ES-I3 (cell line): ENCODE measurements at regions not wholly inside any gene's neighbourhood (a gene's known extent, or its start where the extent isn't known, plus 50 kb on each side); places are given as distances from the start of the nearest gene placed in this dataset.

Source experiments
- H3K36me3 ChIP-seq: 2 replicates; pipeline ENCODE4 v1.6.1; 2013; ENCODE audit warnings: mild to moderate bottlenecking, low read length, control low read depth, moderate library complexity; ENCODE audit not compliant: insufficient read depth
- H3K4me1 ChIP-seq: 2 replicates; pipeline ENCODE4 v1.6.1; 2013; ENCODE audit warnings: mild to moderate bottlenecking, control low read depth, low read length; ENCODE audit not compliant: insufficient read depth
- H3K9ac ChIP-seq: 2 replicates; pipeline ENCODE4 v1.6.1; 2013; ENCODE audit warnings: low read depth, mild to moderate bottlenecking, low read length, moderate library complexity
- H3K9me3 ChIP-seq: 2 replicates; pipeline ENCODE4 v1.6.1; 2013; ENCODE audit warnings: mild to moderate bottlenecking, low read length, moderate library complexity; ENCODE audit not compliant: control insufficient read depth, insufficient read depth

DNA sequence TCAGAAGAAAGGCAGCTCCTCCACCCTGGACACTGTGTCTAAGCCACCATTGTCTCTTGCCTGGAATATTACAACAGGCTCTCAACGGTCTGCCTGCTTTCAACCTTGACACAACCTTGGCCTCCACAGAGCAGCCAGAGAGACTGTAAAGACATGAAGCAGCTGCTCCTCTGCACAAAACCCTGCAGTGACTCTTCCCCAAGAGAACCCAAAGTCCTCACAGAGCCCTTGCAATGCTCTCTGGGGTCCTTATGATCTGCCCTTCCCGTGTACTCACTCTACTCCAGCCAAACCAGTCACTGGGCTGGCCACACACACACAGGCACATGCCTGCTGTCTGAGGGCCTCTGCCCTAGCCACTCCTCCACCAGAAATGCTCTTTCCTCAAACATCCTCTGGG lies 75.9 kb upstream of the CPEB2 start:
- no peak overlapping the region for H3K9ac ChIP-seq
- no peaks in the 10 kb centered on the region for H3K9me3 ChIP-seq
- H3K36me3 ChIP-seq: no peaks in the 10 kb centered on the region
- no peaks in the 10 kb centered on the region for H3K4me1 ChIP-seq

- Histone ChIP-seq H3K9ac (no peak overlapping the region), H3K9me3 (no peaks in the 10 kb centered on the region), H3K36me3 (no peaks in the 10 kb centered on the region), H3K4me1 (no peaks in the 10 kb centered on the region)
These were observed 74.2 kb upstream of the CPEB2 start for GRCh38 chr4:14928035-14928434.

DNA sequence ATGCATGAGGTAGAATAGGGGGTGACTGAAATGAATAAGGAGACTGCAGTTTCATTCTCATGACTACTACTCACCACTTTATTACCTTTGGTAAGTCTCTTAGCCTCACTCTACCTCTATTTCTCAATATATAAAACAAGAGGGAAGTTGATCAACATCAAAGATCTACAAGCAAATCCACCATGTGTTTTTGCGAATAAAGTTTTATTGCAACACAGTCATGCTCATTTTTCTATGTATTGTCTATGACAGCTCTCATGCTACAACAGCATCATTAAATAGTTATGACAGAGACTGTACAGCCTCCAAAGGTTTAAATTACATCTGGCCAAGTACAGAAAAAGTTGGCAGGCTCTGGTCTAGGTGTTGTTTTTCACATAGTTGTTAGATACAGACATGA lies 72.6 kb upstream of the CPEB2 start:
- Histone ChIP-seq H3K36me3 (no peaks in the 10 kb centered on the region), H3K9me3 (no peaks in the 10 kb centered on the region), H3K4me1 (no peaks in the 10 kb centered on the region), H3K9ac (no peak overlapping the region)

GRCh38 chr4:14934704-14935390 lies 67.4 kb upstream of the CPEB2 start:
- Histone ChIP-seq H3K9me3 (no peaks in the 10 kb centered on the region), H3K9ac (no peak overlapping the region), H3K4me1 (no peaks in the 10 kb centered on the region), H3K36me3 (no peaks in the 10 kb centered on the region)

DNA sequence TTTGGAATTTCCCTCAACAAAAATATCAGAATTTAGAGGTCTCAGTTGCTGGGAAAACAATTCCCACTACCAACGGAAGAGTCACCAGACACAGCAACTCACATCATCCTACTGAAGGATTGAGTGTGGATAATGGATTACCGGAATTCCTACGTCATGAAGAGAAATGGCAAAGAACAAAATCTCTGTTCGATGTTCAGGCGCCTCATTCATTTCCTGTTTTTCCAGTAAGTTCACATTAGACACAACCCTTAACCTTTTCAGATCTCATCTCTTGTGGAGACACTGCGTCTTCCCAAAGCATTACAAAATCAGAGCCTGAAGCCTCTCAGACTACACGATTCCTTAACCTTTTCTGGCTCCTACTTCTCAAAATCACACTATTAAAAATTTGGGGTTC lies 58.5 kb upstream of the CPEB2 start:
- Histone ChIP-seq H3K9ac (no peak overlapping the region), H3K4me1 (no peaks in the 10 kb centered on the region), H3K36me3 (no peaks in the 10 kb centered on the region), H3K9me3 (no peaks in the 10 kb centered on the region)

GRCh38 chr4:14952352-14952751 lies 49.9 kb upstream of the CPEB2 start:
- Histone ChIP-seq H3K36me3 (no peaks in the 10 kb centered on the region), H3K4me1 (no peaks in the 10 kb centered on the region), H3K9ac (no peak overlapping the region), H3K9me3 (no peaks in the 10 kb centered on the region)
